GM12872 (cell line): ENCODE measurements at regions not wholly inside any gene's neighbourhood (a gene's known extent, or its start where the extent isn't known, plus 50 kb on each side); places are given as distances from the start of the nearest gene placed in this dataset.

Experiments used
- TF ChIP-seq, protein P1 (sequence below): IDR thresholded peaks from 3 replicates; pipeline ENCODE4 v1.5.1; 2011; ENCODE audit warnings: low read depth, mild to moderate bottlenecking, low read length, moderate library complexity; ENCODE audit not compliant: insufficient read depth

DNA sequence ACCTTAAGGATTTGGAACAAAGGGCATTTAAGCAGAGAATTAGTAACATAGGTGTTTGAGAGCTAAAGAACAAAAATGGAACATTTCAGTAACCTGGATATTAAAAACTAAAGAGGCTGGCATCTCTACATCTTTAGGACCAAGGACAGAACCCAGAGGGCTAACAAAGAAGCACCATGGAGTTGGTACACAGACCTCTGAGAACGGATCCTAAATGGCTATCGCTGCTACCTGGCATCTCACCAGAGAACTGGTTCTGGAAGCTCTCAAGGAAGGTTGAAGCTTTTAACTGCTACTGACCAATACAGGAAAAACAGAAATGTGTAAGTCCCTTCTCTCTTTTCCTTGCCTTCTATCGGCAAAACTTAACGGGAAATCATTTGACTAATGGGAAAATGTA lies 118.4 kb upstream of the TLL1 start:
- TF ChIP-seq, protein P1, sequence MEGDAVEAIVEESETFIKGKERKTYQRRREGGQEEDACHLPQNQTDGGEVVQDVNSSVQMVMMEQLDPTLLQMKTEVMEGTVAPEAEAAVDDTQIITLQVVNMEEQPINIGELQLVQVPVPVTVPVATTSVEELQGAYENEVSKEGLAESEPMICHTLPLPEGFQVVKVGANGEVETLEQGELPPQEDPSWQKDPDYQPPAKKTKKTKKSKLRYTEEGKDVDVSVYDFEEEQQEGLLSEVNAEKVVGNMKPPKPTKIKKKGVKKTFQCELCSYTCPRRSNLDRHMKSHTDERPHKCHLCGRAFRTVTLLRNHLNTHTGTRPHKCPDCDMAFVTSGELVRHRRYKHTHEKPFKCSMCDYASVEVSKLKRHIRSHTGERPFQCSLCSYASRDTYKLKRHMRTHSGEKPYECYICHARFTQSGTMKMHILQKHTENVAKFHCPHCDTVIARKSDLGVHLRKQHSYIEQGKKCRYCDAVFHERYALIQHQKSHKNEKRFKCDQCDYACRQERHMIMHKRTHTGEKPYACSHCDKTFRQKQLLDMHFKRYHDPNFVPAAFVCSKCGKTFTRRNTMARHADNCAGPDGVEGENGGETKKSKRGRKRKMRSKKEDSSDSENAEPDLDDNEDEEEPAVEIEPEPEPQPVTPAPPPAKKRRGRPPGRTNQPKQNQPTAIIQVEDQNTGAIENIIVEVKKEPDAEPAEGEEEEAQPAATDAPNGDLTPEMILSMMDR: no peak

GRCh38 chr4:165756836-165757235 lies 116.2 kb upstream of the TLL1 start:
- TF ChIP-seq, protein P1: no peak

DNA sequence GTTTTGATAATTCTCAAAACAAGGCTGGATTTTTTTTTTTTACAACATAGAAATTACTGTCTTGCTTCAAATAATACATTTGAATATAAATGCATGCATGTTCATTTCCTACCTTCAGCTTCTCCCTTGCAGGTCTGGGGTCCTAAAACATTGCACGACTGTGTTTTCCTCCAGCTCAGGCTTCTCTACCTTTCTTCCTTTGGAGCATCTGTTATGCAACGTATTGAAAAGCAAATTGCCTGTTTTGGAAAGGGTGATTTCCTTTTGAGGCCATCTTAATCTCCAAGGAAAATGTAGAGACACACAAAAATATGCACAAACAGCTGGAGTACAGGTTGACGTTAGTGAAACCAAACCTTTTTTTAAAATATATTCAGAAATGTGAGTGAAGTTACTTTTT lies 115.6 kb upstream of the TLL1 start:
- TF ChIP-seq, protein P1: no peak

DNA sequence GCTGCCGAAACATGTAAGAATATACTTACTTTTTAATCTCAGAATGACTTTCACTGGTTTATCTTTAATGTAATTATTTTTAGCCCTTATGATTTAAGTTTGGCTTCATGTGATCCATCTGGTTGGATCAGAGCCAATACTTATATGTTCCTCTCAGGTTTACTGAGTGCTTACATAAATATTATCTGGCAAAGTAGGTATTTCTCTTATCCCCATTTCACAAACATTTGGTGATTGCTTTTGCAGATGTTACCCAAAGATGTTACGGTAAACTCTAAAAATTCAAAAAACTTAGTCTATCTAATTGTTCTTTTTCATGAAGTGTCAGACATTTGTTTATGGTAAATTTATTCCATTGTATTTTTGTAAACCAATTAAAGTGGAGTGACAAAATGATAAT lies 115.0 kb upstream of the TLL1 start:
- TF ChIP-seq, protein P1: no peak

- TF ChIP-seq, protein P1: no peak
These were observed 112.9 kb upstream of the TLL1 start for GRCh38 chr4:165760182-165760581.

- TF ChIP-seq, protein P1: no peak
These were observed 111.1 kb upstream of the TLL1 start for GRCh38 chr4:165761963-165762362.

DNA sequence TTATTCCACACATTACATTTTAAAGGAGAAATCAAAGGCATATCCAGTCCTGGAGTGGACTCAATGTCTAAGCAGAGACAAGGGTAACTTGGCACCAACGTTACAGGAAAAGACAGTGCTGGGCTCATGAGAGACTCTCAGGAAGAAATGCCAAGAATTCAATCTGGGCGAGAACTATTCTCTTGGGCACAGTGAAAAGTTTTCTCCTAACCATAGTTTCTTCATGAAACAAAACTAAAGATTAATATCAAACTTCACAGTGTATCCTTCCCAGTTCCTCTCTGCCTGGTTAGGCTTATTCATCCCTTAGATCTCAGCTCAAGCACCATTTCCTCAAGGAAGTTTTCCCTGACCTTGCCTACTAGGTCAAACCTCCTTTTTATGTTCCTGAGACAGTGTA lies 109.4 kb upstream of the TLL1 start:
- TF ChIP-seq, protein P1: no peak

- TF ChIP-seq, protein P1: no peak
These were observed 108.0 kb upstream of the TLL1 start for GRCh38 chr4:165765053-165765452.
